ENCODE measurements at regions not wholly inside any gene's neighbourhood (a gene's known extent, or its start where the extent isn't known, plus 50 kb on each side); places are given as distances from the start of the nearest gene placed in this dataset.

DNA sequence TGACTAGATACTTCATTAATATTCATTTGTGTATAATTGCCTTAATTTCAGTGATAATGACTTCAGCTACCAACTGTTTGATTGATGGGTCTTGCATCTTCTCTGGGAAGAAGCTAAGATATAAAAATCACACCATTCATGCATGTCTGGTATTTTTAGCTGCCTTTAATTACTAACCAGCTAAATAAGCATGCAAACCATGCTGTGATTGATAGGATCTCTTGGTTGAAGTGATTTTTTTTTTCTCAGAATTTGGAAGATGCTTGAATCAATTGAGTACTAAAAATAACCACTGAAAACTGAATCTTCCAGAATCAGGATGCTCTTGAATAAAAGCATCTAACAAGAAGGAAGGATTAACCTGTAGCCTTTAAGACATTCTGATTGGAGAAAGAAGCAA, 668.8 kb downstream of the TDRD15 start:
- DNase-seq (no peak), ATAC-seq (no peak)
- no peak for TF ChIP-seq POLR2A (IDR thresholded peaks at IDR 0.05)
- TF ChIP-seq, protein P1, sequence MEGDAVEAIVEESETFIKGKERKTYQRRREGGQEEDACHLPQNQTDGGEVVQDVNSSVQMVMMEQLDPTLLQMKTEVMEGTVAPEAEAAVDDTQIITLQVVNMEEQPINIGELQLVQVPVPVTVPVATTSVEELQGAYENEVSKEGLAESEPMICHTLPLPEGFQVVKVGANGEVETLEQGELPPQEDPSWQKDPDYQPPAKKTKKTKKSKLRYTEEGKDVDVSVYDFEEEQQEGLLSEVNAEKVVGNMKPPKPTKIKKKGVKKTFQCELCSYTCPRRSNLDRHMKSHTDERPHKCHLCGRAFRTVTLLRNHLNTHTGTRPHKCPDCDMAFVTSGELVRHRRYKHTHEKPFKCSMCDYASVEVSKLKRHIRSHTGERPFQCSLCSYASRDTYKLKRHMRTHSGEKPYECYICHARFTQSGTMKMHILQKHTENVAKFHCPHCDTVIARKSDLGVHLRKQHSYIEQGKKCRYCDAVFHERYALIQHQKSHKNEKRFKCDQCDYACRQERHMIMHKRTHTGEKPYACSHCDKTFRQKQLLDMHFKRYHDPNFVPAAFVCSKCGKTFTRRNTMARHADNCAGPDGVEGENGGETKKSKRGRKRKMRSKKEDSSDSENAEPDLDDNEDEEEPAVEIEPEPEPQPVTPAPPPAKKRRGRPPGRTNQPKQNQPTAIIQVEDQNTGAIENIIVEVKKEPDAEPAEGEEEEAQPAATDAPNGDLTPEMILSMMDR (IDR thresholded peaks at IDR 0.05): no peak
- H3K9me3 ChIP-seq: no peaks in the 10 kb centered on the region
- H3K36me3 ChIP-seq: no peaks in the 10 kb centered on the region
- no peak overlapping the region for H3K4me3 ChIP-seq
- intact Hi-C loops (cut with DNase I): no loop called here
- no peak overlapping the region for H3K27ac ChIP-seq
- H3K4me1 ChIP-seq: peaks cover 0 to 7% (median 0%) of the 10 kb centered on the region in 12 donors
- no peaks in the 10 kb centered on the region for H3K27me3 ChIP-seq

DNA sequence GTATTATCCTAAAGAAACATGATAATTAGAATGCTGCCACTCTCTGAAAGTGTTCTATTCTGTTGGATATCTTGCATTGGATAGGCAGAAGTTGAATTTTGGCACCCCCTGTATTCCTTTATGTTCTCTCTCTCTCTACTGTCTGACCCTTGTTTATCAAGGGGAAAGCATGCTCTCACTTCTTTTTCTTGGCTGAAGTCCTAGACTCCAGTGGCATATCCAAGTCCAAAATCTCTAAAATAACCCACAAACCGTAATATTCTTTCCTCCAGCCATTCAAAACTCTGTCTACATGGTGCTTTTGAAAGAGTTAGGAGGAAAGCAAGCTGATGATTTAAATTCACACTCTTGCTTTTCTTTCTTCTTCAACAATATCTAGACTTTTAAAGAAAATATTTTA, 669.7 kb downstream of the TDRD15 start:
- ATAC-seq (no peak), DNase-seq (no peak)
- H3K27me3 ChIP-seq: no peaks in the 10 kb centered on the region
- H3K4me3 ChIP-seq: no peak overlapping the region
- H3K9me3 ChIP-seq: no peaks in the 10 kb centered on the region
- H3K4me1 ChIP-seq: peaks cover 0 to 7% (median 0%) of the 10 kb centered on the region in 12 donors
- intact Hi-C loops (cut with DNase I): no loop called here
- TF ChIP-seq POLR2A (IDR thresholded peaks at IDR 0.05): no peak
- TF ChIP-seq, protein P1 (IDR thresholded peaks at IDR 0.05): no peak
- no peaks in the 10 kb centered on the region for H3K36me3 ChIP-seq
- no peak overlapping the region for H3K27ac ChIP-seq
- 3 to 12% (median 7%) methylated on average over 1 of the region's 1 CpG for WGBS, 4 donors

DNA sequence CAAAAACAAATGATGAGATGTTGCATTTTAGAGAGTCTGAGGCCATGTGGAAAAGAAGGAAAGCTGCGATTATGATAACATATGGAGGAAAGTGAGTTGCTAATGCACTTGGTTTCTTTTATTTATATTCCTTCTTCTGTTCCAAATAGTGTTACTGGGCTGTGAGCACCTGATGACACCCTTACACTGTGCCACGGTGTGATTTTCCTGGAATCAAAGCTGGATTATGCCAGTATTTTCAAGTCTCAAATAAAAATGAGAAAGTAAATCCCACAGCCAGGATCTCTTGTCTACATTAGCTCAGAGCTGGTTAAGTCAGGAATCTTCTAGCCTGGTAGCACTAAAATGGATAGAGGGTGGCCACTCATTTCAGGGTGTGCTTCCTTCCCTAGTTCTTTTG, 670.8 kb downstream of the TDRD15 start:
- Histone ChIP-seq H3K4me1 (peaks cover 0 to 7% (median 0%) of the 10 kb centered on the region in 12 donors), H3K27ac (no peak overlapping the region), H3K36me3 (no peaks in the 10 kb centered on the region), H3K27me3 (no peaks in the 10 kb centered on the region), H3K4me3 (no peak overlapping the region), H3K9me3 (no peaks in the 10 kb centered on the region)
- DNase-seq (no peak), ATAC-seq (no peak)
- TF ChIP-seq POLR2A (IDR thresholded peaks at IDR 0.05): no peak
- TF ChIP-seq, protein P1 (IDR thresholded peaks at IDR 0.05): no peak
- 76 to 86% (median 78%) methylated on average over 2 of the region's 2 CpGs for WGBS, 4 donors
- intact Hi-C loops (cut with DNase I): no loop called here

DNA sequence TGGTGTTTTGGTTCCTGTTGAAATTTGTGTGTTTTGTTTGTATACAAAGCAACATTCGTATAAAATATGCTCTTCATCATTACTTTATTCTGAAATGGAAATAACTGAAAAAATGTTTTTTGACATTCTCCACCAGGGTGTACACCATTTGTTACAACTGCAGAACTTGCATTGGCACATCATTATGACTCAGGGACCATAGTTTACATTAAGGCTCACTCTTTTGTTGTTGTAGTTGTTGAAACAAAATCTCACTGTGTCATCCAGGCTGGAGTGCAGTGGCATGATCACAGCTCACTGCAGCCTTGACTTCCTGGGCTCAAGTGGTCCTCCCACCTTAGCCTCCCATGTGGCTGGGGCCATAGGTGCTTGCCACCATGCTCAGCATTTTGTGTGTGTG, 676.6 kb downstream of the TDRD15 start:
- no peak overlapping the region for H3K4me3 ChIP-seq
- TF ChIP-seq POLR2A (IDR thresholded peaks at IDR 0.05): no peak
- TF ChIP-seq, protein P1 (IDR thresholded peaks at IDR 0.05): no peak
- no peaks in the 10 kb centered on the region for H3K36me3 ChIP-seq
- DNase-seq: no peak
- peaks cover 0 to 11% (median 0%) of the 10 kb centered on the region in 12 donors for H3K4me1 ChIP-seq
- intact Hi-C loops (cut with DNase I): no loop called here
- 63 to 69% (median 66%) methylated on average over 1 of the region's 1 CpG for WGBS, 4 donors
- H3K27ac ChIP-seq: no peak overlapping the region
- H3K9me3 ChIP-seq: no peaks in the 10 kb centered on the region
- H3K27me3 ChIP-seq: no peaks in the 10 kb centered on the region
- no peak for ATAC-seq

Data from heart left ventricle (tissue), 16 donors.